GM12878 (cell line): ENCODE measurements at regions not wholly inside any gene's neighbourhood (a gene's known extent, or its start where the extent isn't known, plus 50 kb on each side); places are given as distances from the start of the nearest gene placed in this dataset.

Experiments used
- BMI1 ChIP-seq: fragments of 450-650 bp; IDR thresholded peaks from 2 replicates; pipeline ENCODE4 v1.6.1; 2016; ENCODE audit warnings: mild to moderate bottlenecking, moderate library complexity, borderline replicate concordance
- CREM ChIP-seq: IDR thresholded peaks from 2 replicates; pipeline ENCODE4 v1.6.1; 2014; ENCODE audit warnings: antibody characterized with exemption, low read depth
- ESRRA ChIP-seq: IDR thresholded peaks from 2 replicates; pipeline ENCODE4 v1.6.1; 2012; ENCODE audit warnings: mild to moderate bottlenecking, low read length, improper control_type of control experiment
- EZH2 ChIP-seq: IDR thresholded peaks from 2 replicates; pipeline ENCODE4 v1.6.1; 2012; ENCODE audit warnings: low read depth, mild to moderate bottlenecking, control low read depth, inconsistent platforms, low read length, borderline replicate concordance; ENCODE audit not compliant: control insufficient read depth
- MAX ChIP-seq: IDR thresholded peaks from 2 replicates; pipeline ENCODE4 v1.6.1; 2012; ENCODE audit warnings: low read depth, low read length, improper control_type of control experiment
- NKRF ChIP-seq: fragments of 450-650 bp; conservative IDR thresholded peaks from 2 replicates; pipeline ENCODE4 v1.6.1; 2017; ENCODE audit warnings: mild to moderate bottlenecking, moderate library complexity
- NRF1 ChIP-seq: conservative IDR thresholded peaks from 2 replicates; pipeline ENCODE4 v1.6.1; 2011; ENCODE audit warnings: mild to moderate bottlenecking, low read depth, low read length, improper control_type of control experiment
- POLR2AphosphoS5 ChIP-seq: IDR thresholded peaks from 2 replicates; pipeline ENCODE4 v1.6.1; 2011; ENCODE audit warnings: mild to moderate bottlenecking, low read length, inconsistent platforms
- RAD51 ChIP-seq: fragments of 450-650 bp; IDR thresholded peaks from 2 replicates; pipeline ENCODE4 v1.6.1; 2016; ENCODE audit warnings: moderate library complexity, mild to moderate bottlenecking, inconsistent platforms
- RCOR1 ChIP-seq: conservative IDR thresholded peaks from 2 replicates; pipeline ENCODE4 v1.6.1; 2012; ENCODE audit warnings: low read depth, low read length, improper control_type of control experiment
- TARDBP ChIP-seq: IDR thresholded peaks from 2 replicates; pipeline ENCODE4 v1.6.1; 2016; ENCODE audit warnings: borderline replicate concordance
- TF ChIP-seq, protein P1 (sequence below): IDR thresholded peaks from 2 replicates; pipeline ENCODE4 v1.6.1; 2011; ENCODE audit warnings: mild to moderate bottlenecking, low read depth, low read length, moderate library complexity; ENCODE audit not compliant: insufficient replicate concordance

DNA sequence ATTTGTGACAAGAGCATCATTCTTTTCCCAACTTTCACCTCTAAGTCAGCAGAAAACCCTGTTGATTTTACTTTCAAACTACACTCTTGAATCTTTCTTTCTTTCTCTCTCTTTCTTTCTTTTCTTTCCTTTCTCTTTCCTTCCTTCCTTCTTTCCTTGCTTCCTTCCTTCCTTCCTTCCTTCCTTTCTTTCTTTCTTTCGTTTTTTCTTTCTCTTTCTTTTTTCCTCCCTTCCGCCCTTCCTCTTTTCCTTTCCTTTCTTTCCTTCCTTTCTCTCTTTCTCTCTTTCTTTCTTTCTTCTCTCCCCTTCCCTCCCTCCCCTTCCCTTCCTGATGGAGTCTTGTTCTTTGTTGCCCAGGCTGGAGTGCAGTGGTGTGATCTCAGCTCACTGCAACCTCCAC is 649.5 kb downstream of the PLCL1 start (continued):
- TF ChIP-seq RAD51 (no peak), BMI1 (no peak), CREM (no peak), ESRRA (no peak), RCOR1 (no peak), EZH2 (no peak), NKRF (no peak), MAX (no peak), TARDBP (no peak), POLR2AphosphoS5 (no peak), NRF1 (no peak)
- TF ChIP-seq, protein P1, sequence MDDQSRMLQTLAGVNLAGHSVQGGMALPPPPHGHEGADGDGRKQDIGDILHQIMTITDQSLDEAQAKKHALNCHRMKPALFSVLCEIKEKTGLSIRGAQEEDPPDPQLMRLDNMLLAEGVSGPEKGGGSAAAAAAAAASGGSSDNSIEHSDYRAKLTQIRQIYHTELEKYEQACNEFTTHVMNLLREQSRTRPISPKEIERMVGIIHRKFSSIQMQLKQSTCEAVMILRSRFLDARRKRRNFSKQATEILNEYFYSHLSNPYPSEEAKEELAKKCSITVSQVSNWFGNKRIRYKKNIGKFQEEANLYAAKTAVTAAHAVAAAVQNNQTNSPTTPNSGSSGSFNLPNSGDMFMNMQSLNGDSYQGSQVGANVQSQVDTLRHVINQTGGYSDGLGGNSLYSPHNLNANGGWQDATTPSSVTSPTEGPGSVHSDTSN = no peak
- TF ChIP-seq, all 136 proteins: peak for 0
